GM19455 (cell line): ENCODE measurements at regions not wholly inside any gene's neighbourhood (a gene's known extent, or its start where the extent isn't known, plus 50 kb on each side); places are given as distances from the start of the nearest gene placed in this dataset.

Experiments
- ATAC-seq: cut with Tn5 transposase; IDR thresholded peaks from one replicate; pipeline ENCODE4 v1.9.1; 2021; ENCODE audit not compliant: unreplicated experiment

- ATAC-seq = no peak
Observed at GRCh38 chr11:80495116-80495515, 1054.3 kb upstream of the TENM4 start.

DNA sequence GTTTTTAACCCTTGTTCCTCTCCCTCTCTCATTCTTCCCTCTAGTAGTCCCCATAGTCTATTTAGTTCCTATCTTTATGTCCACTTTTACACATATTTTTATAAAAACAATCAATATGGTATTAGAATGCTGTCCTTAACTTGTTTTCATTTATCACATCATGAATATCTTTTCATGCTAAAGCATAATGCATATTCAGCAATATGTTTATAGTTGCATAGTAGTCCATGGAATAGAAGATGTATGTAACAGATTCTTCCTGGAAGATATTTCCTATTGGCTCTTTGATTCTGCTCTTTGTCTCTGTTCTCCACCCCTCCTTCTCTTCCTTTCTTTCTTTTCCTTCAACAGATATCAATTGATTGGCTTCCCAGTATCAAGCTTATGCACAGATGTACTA is 1047.1 kb upstream of the TENM4 start:
- ATAC-seq = no peak

GRCh38 chr11:80486678-80487077 is 1045.8 kb upstream of the TENM4 start:
- no peak for ATAC-seq

DNA sequence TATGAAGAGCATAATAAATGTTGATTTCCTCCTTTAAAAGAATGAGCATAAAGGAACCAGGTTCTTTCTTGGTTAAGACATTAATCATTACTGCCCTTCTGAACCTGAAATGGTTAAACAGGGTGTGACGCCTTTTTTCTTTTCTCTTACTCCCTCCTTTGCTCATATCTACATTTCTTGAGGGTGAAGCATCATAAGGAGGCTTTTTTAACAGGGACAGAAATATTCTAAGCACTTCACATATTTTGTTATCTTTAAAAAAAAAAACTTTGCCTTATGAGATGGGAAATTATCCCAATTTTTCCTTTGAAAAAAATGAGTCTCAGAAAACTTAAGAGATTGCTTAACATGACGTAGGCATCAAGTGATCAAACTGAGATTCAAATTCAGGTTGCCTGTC is 1036.3 kb upstream of the TENM4 start:
- no peak for ATAC-seq

DNA sequence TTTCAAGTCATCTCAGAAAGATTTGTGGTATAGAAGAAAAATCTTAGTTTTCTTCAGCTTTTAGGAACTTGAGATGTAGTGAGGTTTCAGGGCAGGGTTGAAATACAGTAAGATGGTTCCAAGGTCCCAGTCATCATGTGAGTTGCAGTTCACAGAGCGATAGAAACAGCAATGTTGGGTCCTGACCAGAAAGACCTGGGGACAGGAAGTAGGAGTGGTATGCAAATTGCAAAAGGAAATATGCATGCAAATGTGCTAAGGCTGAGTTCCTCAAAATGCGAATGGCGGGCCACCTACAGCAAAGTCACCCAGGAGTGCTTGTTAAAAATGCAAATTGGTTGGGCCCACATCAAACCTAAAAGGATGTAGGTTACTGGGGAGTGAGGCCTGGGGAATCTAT is 1032.7 kb upstream of the TENM4 start:
- ATAC-seq = peak; percentile 71

DNA sequence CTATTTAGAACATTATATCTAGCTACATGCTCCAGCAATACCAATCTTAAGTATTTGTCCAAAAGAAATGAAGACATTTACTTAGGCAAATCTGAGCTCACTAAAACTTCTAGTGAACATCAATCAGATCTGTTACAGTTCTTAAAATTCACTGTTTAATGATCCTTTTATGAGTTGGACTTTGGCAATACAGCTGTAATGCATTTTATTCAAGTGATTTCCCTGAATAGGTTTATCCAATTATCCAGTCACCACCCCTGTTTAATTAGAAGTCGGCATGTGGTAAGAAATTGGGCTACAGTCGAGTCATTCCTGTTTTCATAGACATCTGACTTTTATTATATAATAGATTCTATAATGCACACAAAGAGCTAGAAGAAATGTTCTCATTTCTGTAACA is 1029.0 kb upstream of the TENM4 start:
- no peak for ATAC-seq

DNA sequence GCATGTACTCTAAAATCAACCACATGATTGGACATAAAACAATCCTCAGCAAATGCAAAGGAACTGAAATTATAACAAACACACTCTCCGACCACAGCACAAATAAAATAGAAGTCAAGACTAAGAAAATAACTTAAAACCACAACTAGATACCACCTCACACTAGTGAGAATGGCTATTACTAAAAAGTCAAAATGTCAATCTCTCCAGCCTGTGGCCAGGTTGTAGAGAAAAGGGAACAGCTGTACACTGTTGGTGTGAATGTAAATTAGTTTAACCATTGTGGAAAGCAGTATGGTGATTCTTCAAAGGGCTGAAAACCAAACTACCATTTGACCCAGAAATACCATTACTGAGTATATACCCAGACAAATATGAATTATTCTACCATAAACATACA is 1025.7 kb upstream of the TENM4 start:
- ATAC-seq = no peak

- ATAC-seq = no peak
Observed at GRCh38 chr11:80462211-80462610, 1021.4 kb upstream of the TENM4 start.

- no peak for ATAC-seq
Observed at GRCh38 chr11:80458376-80458775, 1017.5 kb upstream of the TENM4 start.

GRCh38 chr11:80457823-80458222 is 1017.0 kb upstream of the TENM4 start:
- no peak for ATAC-seq

- no peak for ATAC-seq
Observed at GRCh38 chr11:80455818-80456217, 1015.0 kb upstream of the TENM4 start.

GRCh38 chr11:80451105-80451504 is 1010.3 kb upstream of the TENM4 start:
- ATAC-seq = no peak

DNA sequence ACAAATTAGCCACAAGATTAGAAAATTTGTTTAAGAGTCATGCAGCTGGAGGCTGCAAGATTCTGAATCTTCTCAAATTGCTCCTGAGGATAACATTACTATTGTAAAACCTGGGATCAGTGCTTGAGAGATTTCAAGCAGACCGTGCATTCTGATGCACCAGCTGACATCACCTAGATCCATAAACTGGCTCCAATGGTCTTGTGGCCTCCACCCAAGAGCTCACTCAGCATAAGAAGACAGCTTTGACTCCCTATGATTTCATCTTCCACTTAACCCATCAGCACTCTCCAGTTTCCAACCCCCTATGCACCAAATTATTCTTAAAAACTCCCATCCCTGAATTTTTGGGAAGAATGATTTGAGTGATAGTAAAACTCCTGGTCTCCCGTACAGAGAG is 1007.9 kb upstream of the TENM4 start:
- no peak for ATAC-seq

DNA sequence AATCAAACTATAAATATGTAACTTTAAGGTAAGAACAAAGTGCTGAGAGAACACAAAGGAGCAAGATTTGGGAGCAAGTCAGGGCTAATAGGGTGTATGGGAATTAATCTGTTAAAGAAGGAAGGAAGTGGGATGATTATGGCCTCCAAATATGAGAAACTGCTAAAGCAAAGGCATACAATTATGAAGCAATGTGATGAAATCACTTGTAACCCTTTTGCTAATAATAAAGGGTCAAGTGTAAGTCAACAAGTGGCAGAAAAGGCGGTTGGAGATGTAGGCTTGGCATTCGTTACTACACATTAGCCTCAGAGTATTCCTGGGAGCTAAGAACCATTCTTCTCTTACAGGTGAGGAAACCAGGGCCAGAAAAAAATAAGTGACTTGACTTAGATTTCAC is 1002.3 kb upstream of the TENM4 start:
- no peak for ATAC-seq

- no peak for ATAC-seq
Observed at GRCh38 chr11:80441821-80442220, 1001.0 kb upstream of the TENM4 start.

- ATAC-seq = no peak
Observed at GRCh38 chr11:80440835-80441234, 1000.0 kb upstream of the TENM4 start.

DNA sequence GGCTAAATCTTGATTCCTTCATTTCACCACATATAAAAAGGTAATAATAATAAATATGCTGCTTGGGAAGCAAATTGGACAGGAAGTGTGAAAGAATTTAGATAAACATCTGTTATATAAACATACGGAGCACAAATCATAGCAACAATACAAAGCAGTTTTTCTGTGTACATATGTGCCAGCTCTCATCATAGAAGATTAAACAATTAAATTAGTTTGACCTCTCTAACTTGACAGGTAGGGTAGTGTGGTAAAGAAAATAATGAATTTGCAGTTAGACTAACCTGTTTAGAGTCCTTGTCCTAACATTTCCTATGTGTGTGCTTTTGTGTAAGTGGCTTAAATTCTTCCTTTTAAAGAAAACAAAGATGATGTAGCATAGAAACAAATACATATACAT is 995.7 kb upstream of the TENM4 start:
- no peak for ATAC-seq

DNA sequence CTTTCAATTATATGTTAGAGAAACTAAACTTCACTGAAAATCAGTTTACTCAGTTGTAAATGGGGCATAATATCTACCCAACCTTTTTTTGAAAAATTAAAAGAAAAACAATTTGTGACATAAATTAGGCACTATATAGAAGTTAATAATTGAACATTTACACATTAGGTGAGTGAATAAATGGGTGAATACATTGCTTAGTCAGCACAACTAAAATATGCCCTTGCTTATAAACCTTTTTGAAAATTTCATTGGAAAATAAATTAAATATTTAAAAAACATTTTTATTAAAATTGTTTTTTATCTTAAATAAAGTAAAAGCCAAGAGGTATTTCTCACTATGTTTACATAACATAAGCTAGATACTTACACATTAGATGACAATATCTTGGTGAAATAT is 994.5 kb upstream of the TENM4 start:
- ATAC-seq = no peak

DNA sequence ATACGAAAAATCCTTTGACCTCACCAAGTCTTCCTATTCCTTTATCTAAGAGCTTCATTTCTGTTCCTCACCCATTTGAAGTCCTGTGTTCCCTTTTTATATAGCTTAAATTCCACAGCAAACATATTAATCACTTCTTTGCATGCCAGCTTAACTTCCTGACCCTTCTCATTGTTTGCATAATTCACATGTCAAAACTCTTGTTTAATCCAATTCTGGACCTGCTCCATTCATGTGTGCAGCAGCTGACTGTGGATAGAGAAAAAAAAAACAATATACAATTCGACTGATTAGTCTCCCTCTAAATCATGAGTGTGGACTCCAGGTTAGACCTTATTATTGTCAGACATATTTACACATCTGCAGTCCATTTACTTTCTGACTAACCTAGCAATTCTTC is 991.2 kb upstream of the TENM4 start:
- ATAC-seq = no peak

- ATAC-seq = no peak
Observed at GRCh38 chr11:80424012-80424695, 983.3 kb upstream of the TENM4 start.

DNA sequence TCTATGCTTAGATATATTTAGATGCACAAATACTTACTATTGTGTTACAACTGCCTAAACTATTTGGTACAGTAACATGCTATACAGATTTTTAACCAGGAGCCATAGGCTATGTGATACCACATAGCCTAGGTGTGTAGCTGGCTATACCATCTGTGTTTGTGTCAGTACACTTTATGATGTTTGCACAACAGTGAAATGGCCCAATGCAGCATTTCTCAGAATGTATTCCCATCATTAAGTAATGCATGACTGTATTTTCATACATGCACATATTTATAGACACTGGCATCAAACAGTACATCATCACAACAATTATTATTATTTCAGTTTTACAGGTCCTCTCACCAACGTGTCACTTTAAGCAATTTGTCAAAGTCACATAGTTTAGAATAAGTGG is 979.5 kb upstream of the TENM4 start:
- no peak for ATAC-seq

DNA sequence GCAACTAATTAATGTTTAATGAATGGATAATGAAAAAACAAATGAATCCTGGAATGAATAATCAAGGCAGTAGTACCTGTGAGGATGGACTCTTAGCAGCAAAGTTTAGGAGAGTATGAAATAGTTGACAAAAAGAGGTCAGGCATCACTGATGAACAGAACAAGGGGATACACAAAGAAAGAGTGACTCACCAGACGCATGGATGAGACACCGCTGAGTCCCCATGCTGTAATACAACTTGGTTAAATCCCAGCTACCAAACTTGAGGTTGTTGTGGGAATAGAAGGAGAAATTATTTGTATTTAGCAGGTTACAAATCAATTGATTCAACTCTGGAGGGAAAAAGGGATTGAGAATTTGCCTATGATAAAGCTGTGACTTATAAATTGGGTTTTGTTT is 976.9 kb upstream of the TENM4 start:
- no peak for ATAC-seq

DNA sequence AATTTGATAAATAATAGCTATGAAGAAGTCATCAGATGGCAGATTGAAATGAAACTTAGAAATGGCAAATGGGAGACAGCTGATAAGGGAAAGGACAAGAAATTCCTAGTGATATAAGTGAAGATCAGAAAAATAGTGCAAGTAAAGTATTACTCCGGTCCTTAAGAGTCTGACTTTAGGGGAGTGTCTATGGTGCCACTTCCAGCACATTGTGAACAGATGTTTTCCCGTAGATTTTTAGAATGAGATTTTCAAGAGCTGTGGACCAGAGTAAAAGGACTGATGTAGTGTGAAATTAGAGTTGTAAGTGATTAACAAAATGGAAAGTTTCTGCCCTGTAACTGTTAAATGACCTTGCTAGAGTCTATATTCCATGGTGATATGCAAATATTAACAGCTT is 974.8 kb upstream of the TENM4 start:
- ATAC-seq = no peak
